Activated T-helper 1 cell treated with anti-CD3 and anti-CD28 coated beads, Interleukin-12 subunit alpha, Interleukin-12 subunit beta, Interleukin-2, Interleukin-4 antibody, amounts not matched to agents 30 ng/mL and 10 ng/mL and 1 ng/mL, durations not matched to agents 14 hours and 24 hours and 36 hours (primary cell): ENCODE measurements at regions not wholly inside any gene's neighbourhood (a gene's known extent, or its start where the extent isn't known, plus 50 kb on each side); places are given as distances from the start of the nearest gene placed in this dataset.
"Not testable (repeated sequence)": the region's sequence is repeated elsewhere in the genome, so short reads cannot be mapped to it uniquely, and the experiment has no call there.

ENCODE experiments used
- DNase-seq: peaks from one replicate; pipeline ENCODE4 v3.0.0; 2021; ENCODE audit warnings: low spot score
- H3K27ac Mint-ChIP-seq: one replicate; pipeline ENCODE4 v1.8.0; 2021; ENCODE audit warnings: mild to moderate bottlenecking, mixed read lengths
- H3K27me3 Mint-ChIP-seq: one replicate; pipeline ENCODE4 v1.8.0; 2022; ENCODE audit warnings: mild to moderate bottlenecking, moderate library complexity, mixed read lengths; ENCODE audit not compliant: insufficient read depth
- H3K36me3 Mint-ChIP-seq: one replicate; pipeline ENCODE4 v1.8.0; 2021; ENCODE audit warnings: low read depth, mixed read lengths
- H3K4me1 Mint-ChIP-seq: one replicate; pipeline ENCODE4 v1.8.0; 2021; ENCODE audit warnings: low read depth, mixed read lengths
- H3K4me3 Mint-ChIP-seq: one replicate; pipeline ENCODE4 v1.8.0; 2021; ENCODE audit warnings: mild to moderate bottlenecking, moderate library complexity, mixed read lengths
- H3K9me3 Mint-ChIP-seq: one replicate; pipeline ENCODE4 v1.8.0; 2021; ENCODE audit warnings: mixed read lengths
- intact Hi-C: fragments of 100-400 bp; cut with micrococcal nuclease; formaldehyde crosslinking; loops from one replicate; pipeline ENCODE4 v1.15.1; 2024

DNA sequence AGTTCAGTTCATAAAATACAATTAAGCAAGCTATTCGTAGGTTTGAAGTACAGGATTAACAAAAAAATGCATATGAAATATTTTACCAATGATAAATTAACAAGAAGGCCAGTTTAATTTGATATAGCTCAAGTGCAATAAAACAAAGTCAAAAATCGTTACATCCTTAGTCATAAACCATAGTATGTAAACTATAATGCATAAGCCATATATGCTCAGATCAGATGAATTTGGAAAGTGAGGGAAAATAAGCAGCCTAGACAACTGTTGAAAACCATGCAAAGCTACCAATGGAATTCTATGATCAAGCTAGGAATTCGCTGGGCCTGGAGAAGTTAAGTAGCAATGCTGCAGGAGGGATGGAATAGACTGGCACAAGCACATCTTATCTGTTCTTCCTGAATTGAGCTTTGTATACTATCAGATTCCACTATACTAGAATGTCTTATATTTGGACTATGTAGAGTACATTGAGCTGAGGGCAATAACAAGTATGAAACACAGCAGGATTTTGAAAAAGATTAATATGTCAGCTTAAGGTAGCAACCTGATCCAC, 682.0 kb downstream of the IRS1 start:
- intact Hi-C loops, result no loop called here
- H3K27ac Mint-ChIP-seq, result no peak overlapping the region
- no peaks in the 10 kb centered on the region for H3K9me3 Mint-ChIP-seq
- H3K36me3 Mint-ChIP-seq, result no peaks in the 10 kb centered on the region
- no peak for DNase-seq
- H3K4me1 Mint-ChIP-seq, result no peaks in the 10 kb centered on the region
- H3K27me3 Mint-ChIP-seq, result no peaks in the 10 kb centered on the region
- H3K4me3 Mint-ChIP-seq, result no peak overlapping the region

DNA sequence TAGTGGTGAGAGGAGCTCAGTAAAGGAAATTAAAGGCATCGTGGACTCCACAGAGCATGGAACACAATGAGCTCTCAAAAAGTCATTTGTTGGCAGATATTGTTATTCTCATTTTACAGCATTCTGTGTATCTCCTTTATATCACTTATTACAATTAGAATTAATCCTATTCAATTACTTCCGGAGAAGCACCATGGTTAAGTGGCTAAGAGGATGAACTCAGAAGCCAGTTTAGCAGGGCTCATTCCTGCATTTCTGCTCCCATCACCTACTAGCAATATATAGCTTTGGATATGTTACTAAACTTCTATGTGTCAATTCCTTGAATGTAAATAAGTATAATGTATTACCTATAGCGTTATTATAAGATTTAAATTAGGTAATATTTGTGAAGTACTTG, 683.3 kb downstream of the IRS1 start:
- Mint-ChIP-seq H3K27me3 (no peaks in the 10 kb centered on the region), H3K9me3 (no peaks in the 10 kb centered on the region), H3K4me1 (no peaks in the 10 kb centered on the region), H3K4me3 (no peak overlapping the region), H3K36me3 (no peaks in the 10 kb centered on the region), H3K27ac (no peak overlapping the region)
- DNase-seq, result no peak
- intact Hi-C loops, result no loop called here

DNA sequence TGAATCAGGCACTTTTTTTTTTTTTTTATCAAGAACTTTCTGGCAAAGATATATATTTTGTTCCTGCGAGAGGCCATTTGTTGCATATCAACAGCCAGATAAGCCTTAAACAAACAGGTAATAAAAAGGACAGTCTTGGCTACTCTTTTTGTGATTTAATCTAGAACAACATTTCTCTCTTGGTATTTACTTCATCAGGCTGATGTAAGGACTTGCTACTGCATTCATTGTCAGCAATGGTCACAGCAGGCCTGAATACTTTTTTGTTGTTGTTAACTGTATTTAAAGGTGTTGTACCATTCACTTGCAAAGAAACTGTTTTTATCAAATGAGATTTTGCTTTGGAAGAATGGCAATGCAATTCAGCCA, 683.8 kb downstream of the IRS1 start:
- H3K27ac Mint-ChIP-seq, result no peak overlapping the region
- no peak overlapping the region for H3K4me3 Mint-ChIP-seq
- H3K4me1 Mint-ChIP-seq, result no peaks in the 10 kb centered on the region
- intact Hi-C loops, result no loop called here
- no peak for DNase-seq
- H3K36me3 Mint-ChIP-seq, result no peaks in the 10 kb centered on the region
- H3K9me3 Mint-ChIP-seq, result no peaks in the 10 kb centered on the region
- no peaks in the 10 kb centered on the region for H3K27me3 Mint-ChIP-seq

DNA sequence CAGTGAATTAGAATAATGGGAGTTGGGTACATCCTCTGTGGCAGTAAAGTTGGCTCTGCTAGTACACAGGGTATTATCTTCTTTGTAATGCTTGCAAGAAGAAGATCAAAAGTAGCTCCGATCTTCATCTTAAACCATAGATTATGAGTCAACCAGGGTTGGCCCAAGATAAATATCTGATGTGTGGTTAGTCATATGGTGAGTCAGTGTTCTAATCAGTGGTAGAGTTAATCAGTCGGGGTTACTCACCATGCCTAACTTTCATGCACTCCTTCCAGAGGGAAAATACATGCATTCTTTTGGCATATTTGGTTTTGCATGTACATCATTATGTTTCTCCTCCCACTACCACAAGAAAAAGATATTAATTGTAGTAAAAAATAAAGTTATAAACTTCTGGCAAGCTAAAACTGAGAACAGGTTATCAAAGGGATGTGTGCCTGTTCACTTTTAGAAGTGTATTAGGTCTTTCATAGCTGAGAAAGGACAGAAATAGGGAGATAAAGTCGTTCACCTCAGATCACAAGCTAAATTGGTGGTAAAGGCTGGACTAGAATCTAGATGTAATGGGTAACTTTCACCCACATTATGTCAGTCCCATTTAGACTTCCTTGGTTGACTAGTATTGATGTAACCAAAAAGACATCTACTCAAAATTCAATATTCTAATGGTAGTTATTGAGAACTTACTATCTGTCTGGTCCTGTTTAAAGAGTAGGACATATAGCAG, 684.4 kb downstream of the IRS1 start:
- Mint-ChIP-seq H3K27me3 (no peaks in the 10 kb centered on the region), H3K9me3 (no peaks in the 10 kb centered on the region), H3K4me3 (no peak overlapping the region), H3K4me1 (no peaks in the 10 kb centered on the region), H3K36me3 (no peaks in the 10 kb centered on the region), H3K27ac (no peak overlapping the region)
- intact Hi-C loops, result no loop called here
- DNase-seq, result no peak

DNA sequence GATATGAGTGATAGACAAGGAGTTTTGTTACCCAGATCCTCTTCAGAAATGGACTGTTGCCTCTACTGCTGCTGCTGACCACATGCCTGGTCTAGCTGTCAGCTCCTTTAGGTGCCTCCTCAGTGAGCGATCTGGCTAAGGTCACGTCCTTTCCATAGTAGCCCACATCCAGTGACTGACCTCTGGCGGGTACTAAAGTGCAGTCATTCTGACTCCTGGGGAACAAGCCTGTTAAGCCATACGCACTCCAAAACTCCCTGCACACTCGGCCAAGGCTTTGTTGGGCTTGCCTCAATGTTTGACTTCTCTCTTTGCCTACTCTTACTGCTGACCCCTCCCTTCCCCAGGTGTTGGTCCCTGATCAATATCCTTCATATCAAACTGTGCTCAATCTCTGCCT, 685.2 kb downstream of the IRS1 start:
- Mint-ChIP-seq H3K27ac (no peak overlapping the region), H3K4me3 (no peak overlapping the region), H3K4me1 (no peaks in the 10 kb centered on the region), H3K36me3 (no peaks in the 10 kb centered on the region), H3K27me3 (no peaks in the 10 kb centered on the region), H3K9me3 (no peaks in the 10 kb centered on the region)
- DNase-seq, result no peak
- intact Hi-C loops, result no loop called here

DNA sequence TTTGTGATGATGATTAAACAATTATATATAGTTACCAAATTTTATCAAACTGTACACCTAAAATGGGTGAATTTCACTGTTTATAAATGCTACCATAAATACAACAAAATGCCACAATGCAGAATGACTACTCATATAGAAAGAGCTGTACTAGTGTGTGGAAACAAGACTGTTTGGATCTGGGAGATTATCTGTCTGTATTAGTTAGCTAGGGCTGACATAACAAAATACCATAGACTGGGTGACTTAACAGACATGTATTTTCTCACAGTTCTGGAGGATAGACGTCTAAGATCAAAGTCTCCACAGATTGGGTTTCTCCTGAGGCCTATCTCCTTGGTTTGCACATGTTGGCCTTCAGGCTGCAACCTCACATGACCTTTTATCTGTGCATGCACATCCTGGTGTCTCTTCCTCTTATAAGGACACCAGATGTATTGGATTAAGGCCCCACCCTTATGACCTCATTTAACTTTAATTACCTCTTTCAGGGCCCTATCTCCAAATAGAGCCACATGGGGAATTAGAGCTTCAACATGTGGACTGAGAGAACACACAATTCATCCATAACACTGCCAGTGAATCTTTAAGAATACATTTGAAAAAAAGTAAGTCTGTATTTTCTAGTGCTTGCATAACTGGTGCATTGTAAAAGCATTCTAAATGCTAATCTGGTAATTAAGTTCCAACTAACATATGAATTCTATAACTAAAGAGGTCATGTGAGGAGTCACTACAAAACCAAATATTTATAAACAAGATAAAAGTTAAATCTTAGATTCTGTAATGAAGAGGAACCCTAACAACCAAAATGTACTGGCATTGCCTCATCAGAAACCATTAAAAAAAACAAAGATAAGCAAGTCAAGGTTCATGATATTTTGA, 699.6 kb downstream of the NYAP2 start:
- Mint-ChIP-seq H3K4me1 (no peaks in the 10 kb centered on the region), H3K4me3 (no peak overlapping the region), H3K9me3 (no peaks in the 10 kb centered on the region), H3K27ac (no peak overlapping the region), H3K36me3 (no peaks in the 10 kb centered on the region), H3K27me3 (no peaks in the 10 kb centered on the region)
- no peak for DNase-seq
- intact Hi-C loops, result no loop called here

DNA sequence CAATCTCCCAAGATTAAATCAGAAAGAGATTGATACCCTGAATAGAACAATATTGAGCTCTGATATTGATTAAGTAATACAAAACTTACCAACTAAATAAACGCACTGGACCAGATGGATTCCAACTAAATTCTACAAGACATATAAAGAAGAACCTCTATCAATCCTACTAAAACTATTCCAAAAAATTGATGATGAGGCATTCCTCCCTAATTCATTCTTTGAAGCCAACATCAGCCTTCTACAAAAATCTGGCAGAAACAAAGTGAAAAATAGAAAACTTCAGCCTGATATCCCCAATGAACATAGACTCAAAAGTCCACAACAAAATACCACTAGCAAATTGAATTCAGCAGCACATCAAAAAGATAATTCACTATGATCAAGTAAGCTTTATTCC, 695.5 kb downstream of the NYAP2 start:
- H3K4me3 Mint-ChIP-seq, result no peak overlapping the region
- intact Hi-C loops, result no loop called here
- no peak for DNase-seq
- no peaks in the 10 kb centered on the region for H3K9me3 Mint-ChIP-seq
- no peak overlapping the region for H3K27ac Mint-ChIP-seq
- no peaks in the 10 kb centered on the region for H3K4me1 Mint-ChIP-seq
- no peaks in the 10 kb centered on the region for H3K27me3 Mint-ChIP-seq
- no peaks in the 10 kb centered on the region for H3K36me3 Mint-ChIP-seq

DNA sequence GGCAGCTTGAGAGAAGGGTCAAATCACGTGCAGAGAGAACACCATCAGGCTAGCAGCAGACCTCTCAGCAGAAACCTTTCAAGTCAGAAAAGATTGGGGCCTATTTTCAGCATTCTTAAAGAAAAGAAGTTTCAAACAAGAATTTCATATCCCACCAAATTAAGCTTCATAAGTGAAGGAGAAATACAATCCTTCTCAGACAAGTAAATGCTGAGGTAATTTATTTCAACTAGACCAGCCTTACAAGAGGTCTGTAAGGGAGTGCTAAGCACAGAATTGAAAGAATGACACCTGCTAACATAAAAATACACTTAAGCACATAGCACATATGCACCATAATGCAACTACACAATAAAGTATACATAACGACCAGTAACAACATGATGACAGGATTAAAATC, 693.9 kb downstream of the NYAP2 start:
- H3K27ac Mint-ChIP-seq, result no peak overlapping the region
- intact Hi-C loops, result no loop called here
- H3K27me3 Mint-ChIP-seq, result no peaks in the 10 kb centered on the region
- H3K36me3 Mint-ChIP-seq, result no peaks in the 10 kb centered on the region
- H3K9me3 Mint-ChIP-seq, result no peaks in the 10 kb centered on the region
- H3K4me1 Mint-ChIP-seq, result no peaks in the 10 kb centered on the region
- DNase-seq, result no peak
- H3K4me3 Mint-ChIP-seq, result no peak overlapping the region

DNA sequence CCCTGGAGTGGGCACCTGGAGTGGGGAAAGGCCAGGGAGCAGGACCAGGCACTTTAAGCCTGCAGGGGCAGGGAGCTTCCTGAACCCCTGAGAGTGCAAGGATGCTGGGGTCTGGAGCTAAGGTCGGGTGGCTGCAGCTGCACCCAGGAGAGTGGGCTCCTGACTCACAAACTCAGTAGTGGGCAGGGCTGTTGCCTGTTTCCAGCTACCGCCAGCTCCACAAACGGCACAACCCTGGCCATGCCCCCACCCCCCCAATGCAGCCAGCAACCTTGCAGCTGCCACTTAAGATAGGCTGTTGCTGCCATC, 688.8 kb downstream of the NYAP2 start:
- intact Hi-C loops, result no loop called here
- no peaks in the 10 kb centered on the region for H3K9me3 Mint-ChIP-seq
- no peak for DNase-seq
- H3K4me1 Mint-ChIP-seq, result no peaks in the 10 kb centered on the region
- no peaks in the 10 kb centered on the region for H3K36me3 Mint-ChIP-seq
- H3K27me3 Mint-ChIP-seq, result no peaks in the 10 kb centered on the region
- H3K27ac Mint-ChIP-seq, result no peak overlapping the region
- no peak overlapping the region for H3K4me3 Mint-ChIP-seq

DNA sequence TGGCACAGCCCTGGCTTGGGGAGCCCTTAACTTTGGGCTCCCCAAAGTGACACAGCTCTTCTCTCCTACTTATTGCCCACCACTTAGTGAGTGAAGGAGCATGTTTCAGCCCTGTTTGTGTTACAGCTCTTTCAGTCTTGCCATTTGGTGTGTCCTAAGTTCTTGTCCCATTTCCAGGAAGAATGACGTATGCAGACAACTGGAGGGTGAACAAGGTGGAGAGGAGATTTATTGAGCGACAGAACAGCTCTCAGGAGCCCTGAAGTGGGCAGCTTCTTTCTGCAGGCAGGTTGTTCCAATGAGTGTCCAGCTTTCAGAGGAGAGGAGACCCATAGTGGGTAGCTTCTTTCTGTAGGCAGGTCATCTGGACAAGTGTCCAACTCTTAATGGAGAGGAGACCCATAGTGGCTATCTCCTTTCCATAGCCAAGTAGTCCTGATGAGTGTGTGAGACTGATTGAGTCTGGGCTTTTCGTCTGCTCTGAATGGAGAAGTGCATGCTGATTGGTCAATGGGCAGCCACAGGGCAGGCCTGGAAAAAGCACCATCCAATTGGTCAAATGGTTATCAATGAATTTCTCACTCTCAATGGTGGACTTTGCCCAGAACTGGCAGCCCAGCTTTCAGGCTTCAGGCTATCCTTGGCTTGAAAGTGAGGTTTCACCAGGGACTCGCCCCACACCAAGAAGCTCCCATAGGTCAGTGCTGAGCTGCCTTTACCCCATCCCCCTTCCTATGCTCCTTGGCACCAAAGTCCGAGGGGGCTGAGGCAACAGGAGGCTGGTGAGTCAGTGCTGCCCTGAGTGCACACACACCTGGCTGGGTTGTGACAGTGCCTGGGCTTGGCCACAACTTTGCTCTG, 688.2 kb downstream of the NYAP2 start:
- intact Hi-C loops, result no loop called here
- Mint-ChIP-seq H3K27ac (no peak overlapping the region), H3K9me3 (no peaks in the 10 kb centered on the region), H3K27me3 (no peaks in the 10 kb centered on the region), H3K4me1 (no peaks in the 10 kb centered on the region), H3K36me3 (no peaks in the 10 kb centered on the region), H3K4me3 (no peak overlapping the region)
- DNase-seq, result no peak

DNA sequence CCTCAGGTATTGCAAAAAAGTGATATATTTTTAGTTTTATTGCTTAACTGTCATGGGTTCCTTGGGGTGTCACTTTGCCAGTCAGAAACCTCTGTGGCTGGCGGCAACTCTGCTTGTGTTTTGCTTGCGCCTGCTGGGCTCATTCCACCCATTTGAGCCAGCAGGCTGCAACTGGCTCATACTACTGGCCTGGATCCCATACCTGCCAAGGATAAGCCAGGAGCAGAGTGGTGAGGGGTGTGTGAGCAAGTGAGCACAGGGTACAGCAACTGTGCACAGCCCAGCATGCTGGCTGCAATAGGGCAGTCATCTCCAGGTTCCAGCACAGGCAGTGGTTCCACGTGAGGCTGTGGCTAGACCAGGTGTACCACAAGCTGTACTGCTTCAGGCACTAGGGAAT, 687.5 kb downstream of the NYAP2 start:
- Mint-ChIP-seq H3K36me3 (no peaks in the 10 kb centered on the region), H3K4me3 (no peak overlapping the region), H3K4me1 (no peaks in the 10 kb centered on the region), H3K27ac (no peak overlapping the region), H3K27me3 (no peaks in the 10 kb centered on the region), H3K9me3 (no peaks in the 10 kb centered on the region)
- no peak for DNase-seq
- intact Hi-C loops, result no loop called here

DNA sequence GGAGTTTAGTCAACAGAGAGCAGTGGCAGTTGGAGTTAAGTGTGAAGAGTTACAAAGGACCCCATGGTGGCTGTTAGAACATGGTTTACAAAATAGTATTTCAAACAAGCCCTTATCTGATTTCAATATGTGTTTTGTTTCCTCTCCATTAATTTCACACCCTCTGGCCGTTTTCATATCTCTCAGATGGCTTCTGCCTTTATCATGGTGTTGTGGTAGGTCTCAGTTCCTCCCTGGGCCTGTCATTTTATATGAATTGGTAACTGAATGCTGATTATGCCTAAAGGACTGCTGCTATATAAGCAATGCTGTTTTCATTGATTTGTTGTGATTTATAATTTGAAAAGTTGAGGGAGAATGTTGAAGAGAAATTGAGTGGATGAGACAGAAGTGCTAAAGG, 686.7 kb downstream of the NYAP2 start:
- Mint-ChIP-seq H3K4me1 (no peaks in the 10 kb centered on the region), H3K27me3 (no peaks in the 10 kb centered on the region), H3K27ac (no peak overlapping the region), H3K9me3 (no peaks in the 10 kb centered on the region), H3K36me3 (no peaks in the 10 kb centered on the region), H3K4me3 (no peak overlapping the region)
- intact Hi-C loops, result no loop called here
- no peak for DNase-seq

DNA sequence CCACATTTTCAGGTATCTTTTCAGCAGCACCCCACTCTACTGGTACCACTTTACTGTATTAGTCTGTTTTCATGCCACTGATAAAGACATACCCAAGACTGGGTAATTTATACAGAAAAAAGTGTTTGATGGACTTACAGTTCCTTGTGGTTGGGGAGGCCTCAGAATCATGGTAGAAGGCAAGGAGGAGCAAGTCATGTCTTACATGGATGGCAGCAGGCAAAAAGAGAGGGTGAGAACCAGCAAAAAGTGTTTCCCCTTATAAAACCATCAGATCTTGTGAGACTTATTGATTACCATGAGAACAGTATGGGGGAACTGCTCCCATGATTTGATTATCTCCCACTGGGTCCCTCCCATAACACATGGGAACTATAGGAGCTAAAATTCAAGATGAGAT, 685.9 kb downstream of the NYAP2 start:
- intact Hi-C loops, H3K4me1 Mint-ChIP-seq, H3K36me3 Mint-ChIP-seq, DNase-seq, H3K27ac Mint-ChIP-seq, H3K4me3 Mint-ChIP-seq, H3K9me3 Mint-ChIP-seq, H3K27me3 Mint-ChIP-seq: not testable (repeated sequence)
